IPS DF 4.7 (cell line): ENCODE measurements at regions not wholly inside any gene's neighbourhood (a gene's known extent, or its start where the extent isn't known, plus 50 kb on each side); places are given as distances from the start of the nearest gene placed in this dataset.
"Not testable (repeated sequence)": the region's sequence is repeated elsewhere in the genome, so short reads cannot be mapped to it uniquely, and the experiment has no call there.

Source experiments
- DNase-seq: peaks from one replicate; pipeline ENCODE4 v3.0.0-alpha.2; 2013; ENCODE audit warnings: low spot score; ENCODE audit errors: extremely low read depth

- no peak for DNase-seq
These were observed 298.6 kb downstream of the C6orf118 start for GRCh38 chr6:165010556-165011535.

GRCh38 chr6:165008971-165009370 is 300.4 kb downstream of the C6orf118 start:
- DNase-seq: no peak

GRCh38 chr6:165002866-165003265 is 306.5 kb downstream of the C6orf118 start:
- DNase-seq: no peak

GRCh38 chr6:165002358-165002757 is 307.0 kb downstream of the C6orf118 start:
- DNase-seq: no peak

GRCh38 chr6:165001502-165002157 is 307.8 kb downstream of the C6orf118 start:
- DNase-seq: no peak

GRCh38 chr6:164998297-164998696 is 311.1 kb downstream of the C6orf118 start:
- no peak for DNase-seq

- no peak for DNase-seq
These were observed 312.6 kb downstream of the C6orf118 start for GRCh38 chr6:164996838-164997237.

- DNase-seq: no peak
These were observed 317.8 kb downstream of the C6orf118 start for GRCh38 chr6:164991573-164991972.

- no peak for DNase-seq
These were observed 318.5 kb downstream of the C6orf118 start for GRCh38 chr6:164990901-164991300.

GRCh38 chr6:164982389-164982788 is 327.0 kb downstream of the C6orf118 start:
- no peak for DNase-seq

- DNase-seq: no peak
These were observed 342.3 kb downstream of the C6orf118 start for GRCh38 chr6:164967102-164967501.

- DNase-seq: no peak
These were observed 346.6 kb downstream of the C6orf118 start for GRCh38 chr6:164962805-164963204.

- no peak for DNase-seq
These were observed 362.2 kb downstream of the C6orf118 start for GRCh38 chr6:164947164-164947563.

GRCh38 chr6:164942271-164942670 is 367.1 kb downstream of the C6orf118 start:
- DNase-seq: no peak

- DNase-seq: not testable (repeated sequence)
These were observed 376.1 kb downstream of the C6orf118 start for GRCh38 chr6:164933238-164933794.

- DNase-seq: no peak
These were observed 379.9 kb downstream of the C6orf118 start for GRCh38 chr6:164929408-164929977.

- DNase-seq: no peak
These were observed 380.5 kb downstream of the C6orf118 start for GRCh38 chr6:164928728-164929407.

GRCh38 chr6:164928057-164928727 is 381.2 kb downstream of the C6orf118 start:
- DNase-seq: no peak

GRCh38 chr6:164927288-164928056 is 381.9 kb downstream of the C6orf118 start:
- peak; percentile 25 for DNase-seq

- no peak for DNase-seq
These were observed 382.7 kb downstream of the C6orf118 start for GRCh38 chr6:164926686-164927085.
